Testis (tissue), 2 donors: ENCODE measurements at regions not wholly inside any gene's neighbourhood (a gene's known extent, or its start where the extent isn't known, plus 50 kb on each side); places are given as distances from the start of the nearest gene placed in this dataset.

Experiments used
- DNase-seq: peaks from one replicate; pipeline ENCODE4 v3.0.0-alpha.2; 2019
- H3K27ac ChIP-seq, 2 donors: fragments of 200-600 bp; sonication (generic); one replicate each; pipeline ENCODE4 v1.5.1; 2019
- H3K27me3 ChIP-seq: fragments of 200-600 bp; sonication (generic); one replicate; pipeline ENCODE4 v1.5.1; 2019
- H3K36me3 ChIP-seq: fragments of 200-600 bp; sonication (generic); one replicate; pipeline ENCODE4 v1.5.1; 2017; ENCODE audit warnings: low read depth; ENCODE audit errors: missing control alignments
- H3K4me1 ChIP-seq: fragments of 200-600 bp; sonication (generic); one replicate; pipeline ENCODE4 v1.5.1; 2019
- H3K4me3 ChIP-seq, 2 donors: fragments of 200-600 bp; sonication (generic); one replicate each; pipeline ENCODE4 v1.5.1; 2017 to 2019
- H3K9me3 ChIP-seq: fragments of 200-600 bp; sonication (generic); one replicate; pipeline ENCODE4 v1.5.1; 2017
- POLR2A ChIP-seq: fragments of 450-650 bp; IDR thresholded peaks from one replicate; pipeline ENCODE4 v1.6.1; 2017; ENCODE audit warnings: antibody characterized with exemption, mild to moderate bottlenecking, moderate library complexity
- WGBS, 2 donors: methylation state at CpG; one replicate each; pipeline ENCODE4 v1.1.5; 2018; 5-methylcytosine and 5-hydroxymethylcytosine counted together
- intact Hi-C: fragments of 100-400 bp; cut with DNase I; formaldehyde crosslinking; loops from one replicate; pipeline ENCODE4 v1.15.1; 2023; ENCODE audit warnings: low total_unique reads
- TF ChIP-seq, protein P1 (sequence below), 3 experiments: fragments of 450-650 bp in 2 of 3; fragments of 200-600 bp in 1 of 3; sonication (generic) in 1 of 3; IDR thresholded peaks; one replicate each; pipeline ENCODE4 v1.5.1; 2016 to 2019; ENCODE audit warnings: antibody characterized with exemption in 3 of 3, mild to moderate bottlenecking in 2 of 3, moderate library complexity in 1 of 3

DNA sequence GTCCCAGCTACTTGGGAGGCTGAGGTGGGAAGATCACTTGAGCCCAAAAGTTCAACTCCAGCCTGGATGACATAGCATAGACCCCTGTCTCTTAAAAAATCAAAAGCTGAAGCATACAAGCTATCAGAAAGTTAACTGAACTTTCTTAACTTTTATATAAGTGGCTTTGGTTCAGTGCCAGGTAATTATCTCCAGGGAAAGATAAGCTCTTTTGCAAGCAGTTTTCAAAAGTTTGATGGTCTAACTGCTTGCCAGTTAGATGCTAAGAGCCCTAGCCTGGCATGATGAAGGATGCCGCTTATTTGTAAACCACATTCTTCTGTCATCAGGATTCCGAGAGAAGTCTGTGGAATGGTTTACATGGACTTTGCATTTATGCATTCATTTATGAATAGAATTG lies 409.1 kb downstream of the AEBP2 start:
- Histone ChIP-seq H3K9me3 (no peaks in the 10 kb centered on the region), H3K27ac (no peak overlapping the region), H3K4me1 (no peaks in the 10 kb centered on the region), H3K4me3 (no peak overlapping the region), H3K27me3 (no peaks in the 10 kb centered on the region), H3K36me3 (no peaks in the 10 kb centered on the region)
- 88 to 93% methylated on average over 2 of the region's 2 CpGs for WGBS, 2 donors
- DNase-seq, result no peak
- intact Hi-C loops, result no loop called here
- no peak for TF ChIP-seq POLR2A
- TF ChIP-seq, protein P1, sequence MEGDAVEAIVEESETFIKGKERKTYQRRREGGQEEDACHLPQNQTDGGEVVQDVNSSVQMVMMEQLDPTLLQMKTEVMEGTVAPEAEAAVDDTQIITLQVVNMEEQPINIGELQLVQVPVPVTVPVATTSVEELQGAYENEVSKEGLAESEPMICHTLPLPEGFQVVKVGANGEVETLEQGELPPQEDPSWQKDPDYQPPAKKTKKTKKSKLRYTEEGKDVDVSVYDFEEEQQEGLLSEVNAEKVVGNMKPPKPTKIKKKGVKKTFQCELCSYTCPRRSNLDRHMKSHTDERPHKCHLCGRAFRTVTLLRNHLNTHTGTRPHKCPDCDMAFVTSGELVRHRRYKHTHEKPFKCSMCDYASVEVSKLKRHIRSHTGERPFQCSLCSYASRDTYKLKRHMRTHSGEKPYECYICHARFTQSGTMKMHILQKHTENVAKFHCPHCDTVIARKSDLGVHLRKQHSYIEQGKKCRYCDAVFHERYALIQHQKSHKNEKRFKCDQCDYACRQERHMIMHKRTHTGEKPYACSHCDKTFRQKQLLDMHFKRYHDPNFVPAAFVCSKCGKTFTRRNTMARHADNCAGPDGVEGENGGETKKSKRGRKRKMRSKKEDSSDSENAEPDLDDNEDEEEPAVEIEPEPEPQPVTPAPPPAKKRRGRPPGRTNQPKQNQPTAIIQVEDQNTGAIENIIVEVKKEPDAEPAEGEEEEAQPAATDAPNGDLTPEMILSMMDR (IDR thresholded peaks at IDR 0.05), result no peak

DNA sequence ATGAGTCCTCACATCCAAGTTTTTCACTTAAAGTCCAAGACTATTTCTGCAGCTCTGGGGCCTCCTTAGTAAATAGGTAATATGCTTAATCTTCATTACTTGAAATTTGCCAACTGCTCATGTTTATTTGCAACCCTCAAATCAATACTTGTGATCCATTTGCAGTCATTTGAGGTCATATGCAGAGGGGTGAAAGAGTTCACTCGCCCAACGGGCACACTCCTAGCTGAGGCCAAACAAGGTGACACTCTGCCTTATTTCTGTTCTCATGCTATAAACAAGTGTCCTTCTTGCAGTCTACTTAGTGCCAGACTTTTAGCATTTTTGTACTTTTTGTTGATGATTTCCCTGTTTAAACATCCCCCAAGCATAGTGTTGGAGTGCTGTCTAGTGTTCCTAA lies 409.9 kb downstream of the AEBP2 start:
- Histone ChIP-seq H3K9me3 (no peaks in the 10 kb centered on the region), H3K27ac (no peak overlapping the region), H3K4me3 (no peak overlapping the region), H3K36me3 (no peaks in the 10 kb centered on the region), H3K4me1 (no peaks in the 10 kb centered on the region), H3K27me3 (no peaks in the 10 kb centered on the region)
- DNase-seq, result no peak
- 86 to 88% methylated on average over 2 of the region's 2 CpGs for WGBS, 2 donors
- no peak for TF ChIP-seq POLR2A
- TF ChIP-seq, protein P1 (IDR thresholded peaks at IDR 0.05), result no peak
- intact Hi-C loops, result no loop called here

DNA sequence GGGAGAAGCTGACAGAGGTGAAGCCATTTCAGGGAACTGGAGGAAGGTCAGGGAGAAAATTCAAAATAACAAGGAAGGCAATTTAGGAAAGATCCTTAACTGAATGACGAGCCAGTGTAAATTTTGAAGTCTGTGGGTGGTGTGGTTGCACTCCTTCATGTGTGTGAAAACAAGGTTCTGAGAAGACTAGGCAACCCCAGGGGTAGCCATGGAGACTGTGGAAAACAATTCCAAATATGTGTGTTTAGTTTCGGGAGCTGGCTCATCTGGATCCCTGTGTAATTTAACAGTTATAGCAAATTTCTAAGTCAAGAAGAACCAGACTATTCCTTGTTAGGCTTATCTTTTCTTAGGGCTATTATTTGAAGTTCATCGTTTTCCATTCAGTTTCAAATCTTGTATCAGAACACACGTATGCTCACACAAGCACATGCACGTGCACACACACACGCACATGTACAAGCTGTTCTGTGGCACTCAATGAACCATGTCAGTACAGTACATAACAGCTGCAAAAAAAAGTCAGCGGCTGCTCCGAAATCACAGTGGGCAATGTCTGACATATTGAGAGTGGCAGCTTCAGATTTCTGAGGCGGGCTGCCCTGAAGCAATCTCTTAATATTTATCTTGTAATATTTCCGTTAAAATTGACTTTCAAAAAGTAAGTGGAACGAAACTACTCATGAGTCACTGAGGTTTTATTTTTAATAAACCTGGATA lies 411.2 kb downstream of the AEBP2 start:
- Histone ChIP-seq H3K4me1 (no peaks in the 10 kb centered on the region), H3K36me3 (no peaks in the 10 kb centered on the region), H3K4me3 (no peak overlapping the region), H3K9me3 (no peaks in the 10 kb centered on the region), H3K27ac (no peak overlapping the region), H3K27me3 (no peaks in the 10 kb centered on the region)
- TF ChIP-seq, protein P1 (IDR thresholded peaks at IDR 0.05), result no peak
- no peak for TF ChIP-seq POLR2A
- 72 to 74% methylated on average over 11 of the region's 11 CpGs for whole genome bisulfite sequencing, 2 donors
- DNase-seq, result no peak
- intact Hi-C loops, result no loop called here

DNA sequence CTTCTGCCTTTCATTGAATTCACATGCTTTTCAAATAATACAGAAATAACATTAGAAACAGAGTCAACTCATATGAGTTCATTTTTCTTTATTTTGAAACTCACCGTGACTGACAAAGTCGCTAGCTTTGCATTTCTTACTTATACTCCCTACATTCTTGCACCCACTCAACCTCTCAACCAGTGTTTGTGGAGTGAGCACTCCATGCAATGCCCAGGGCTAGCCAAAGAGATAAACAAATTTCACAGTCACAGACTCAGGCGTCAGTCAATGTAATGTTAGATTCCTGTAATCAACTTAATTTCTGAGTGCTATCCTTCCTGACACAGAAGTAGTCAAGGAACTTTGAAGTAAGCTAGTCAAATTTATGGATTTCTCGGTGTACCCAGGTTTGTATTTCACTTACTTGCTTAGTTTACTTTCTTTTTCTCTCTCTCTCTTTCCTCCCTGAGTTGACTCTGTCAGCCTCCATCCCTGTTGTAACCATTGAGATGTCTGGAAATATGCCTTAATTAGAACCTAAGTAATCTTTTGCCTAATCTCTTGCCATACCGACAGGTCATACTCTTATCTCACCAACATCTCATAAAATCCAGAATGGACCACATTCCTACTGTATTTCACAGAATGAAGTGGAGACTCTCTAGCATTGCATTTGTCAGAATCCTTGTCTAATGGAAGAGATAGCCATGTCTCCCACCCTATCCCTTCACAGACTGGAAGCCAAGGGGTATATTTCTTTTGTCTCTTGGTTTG lies 413.0 kb downstream of the AEBP2 start:
- Histone ChIP-seq H3K9me3 (no peaks in the 10 kb centered on the region), H3K36me3 (no peaks in the 10 kb centered on the region), H3K4me3 (no peak overlapping the region), H3K27ac (no peak overlapping the region), H3K27me3 (no peaks in the 10 kb centered on the region), H3K4me1 (peaks cover 9% of the 10 kb centered on the region)
- intact Hi-C loops, result no loop called here
- TF ChIP-seq POLR2A, result no peak
- TF ChIP-seq, protein P1 (IDR thresholded peaks at IDR 0.05), result no peak
- 93 to 96% methylated on average over 5 of the region's 5 CpGs for WGBS, 2 donors
- DNase-seq, result no peak
